SK-N-SH (cell line): ENCODE measurements at regions not wholly inside any gene's neighbourhood (a gene's known extent, or its start where the extent isn't known, plus 50 kb on each side); places are given as distances from the start of the nearest gene placed in this dataset.

ENCODE experiments used
- CTCF ChIA-PET: fragments of 300-600, 350-600 bp; formaldehyde crosslinking; extraction: SDS; loops from one replicate; lab custom pipeline; 2021; lab: Yijun Ruan, JAX
- POLR2A ChIA-PET: fragments of 350-600 bp; sonication (Branson Sonifier 250); formaldehyde crosslinking; extraction: SDS; loops from one replicate; lab custom pipeline; 2020; ENCODE audit warnings: antibody characterized with exemption, inconsistent platforms; lab: Yijun Ruan, JAX
- DNase-seq: peaks from one replicate; pipeline ENCODE4 v3.0.0; 2012
- H2AFZ ChIP-seq: fragments of 200-600 bp; sonication (generic); 2 replicates; pipeline ENCODE4 v1.8.1; 2016; ENCODE audit warnings: antibody characterized with exemption, mild to moderate bottlenecking, low read depth
- H3F3A ChIP-seq: fragments of 200-600 bp; sonication (generic); replicated peaks from 2 replicates; pipeline ENCODE3; 2016; ENCODE audit warnings: antibody characterized with exemption, mild to moderate bottlenecking; ENCODE audit not compliant: insufficient read depth
- H3K27ac ChIP-seq, 2 experiments: fragments of 200-500 bp in 1 of 2; fragments of 200-600 bp in 1 of 2; sonication (Bioruptor generic) in 1 of 2; sonication (generic), shearing (Covaris generic) in 1 of 2; 2 replicates each; pipeline versions ENCODE4 v1.5.1 to v1.6.1; 2014 to 2016; ENCODE audit warnings: low read depth in 2 of 2, inconsistent platforms in 1 of 2, low read length in 1 of 2, mild to moderate bottlenecking in 1 of 2, mixed read lengths in 1 of 2
- H3K27me3 ChIP-seq: fragments of 200-600 bp; sonication (generic), shearing (Covaris generic); 2 replicates; pipeline ENCODE4 v1.6.1; 2016; ENCODE audit warnings: mixed run types; ENCODE audit not compliant: insufficient read depth
- H3K36me3 ChIP-seq, 2 experiments: fragments of 200-500 bp in 1 of 2; fragments of 200-600 bp in 1 of 2; sonication (Bioruptor generic) in 1 of 2; sonication (generic) in 1 of 2; replicated peaks in 1 of 2; 2 replicates each; pipeline versions ENCODE3 to v1.5.1; 2014 to 2016; ENCODE audit warnings: low read length in 1 of 2, mild to moderate bottlenecking in 1 of 2; ENCODE audit not compliant: insufficient read depth in 2 of 2, control insufficient read depth in 1 of 2
- H3K4me1 ChIP-seq, 2 experiments: fragments of 200-500 bp in 1 of 2; fragments of 200-600 bp in 1 of 2; sonication (Bioruptor generic) in 1 of 2; sonication (generic), shearing (Covaris generic) in 1 of 2; 2 replicates each; pipeline versions ENCODE4 v1.5.1 to v1.6.1; 2014 to 2016; ENCODE audit warnings: low read depth in 1 of 2, low read length in 1 of 2, mixed run types in 1 of 2; ENCODE audit not compliant: insufficient read depth in 2 of 2, control insufficient read depth in 1 of 2
- H3K4me2 ChIP-seq: fragments of 200-600 bp; sonication (generic), shearing (Covaris generic); 2 replicates; pipeline ENCODE4 v1.6.1; 2017; ENCODE audit warnings: mixed run types
- H3K4me3 ChIP-seq, 2 experiments: fragments of 200-500 bp in 1 of 2; fragments of 200-600 bp in 1 of 2; sonication (Bioruptor generic) in 1 of 2; sonication (generic), shearing (Covaris generic) in 1 of 2; 2 replicates each; pipeline versions ENCODE4 v1.5.1 to v1.8.1; 2014 to 2016; ENCODE audit warnings: low read depth in 2 of 2, inconsistent platforms in 1 of 2, low read length in 1 of 2, mild to moderate bottlenecking in 1 of 2, mixed read lengths in 1 of 2, moderate library complexity in 1 of 2
- H3K79me2 ChIP-seq: fragments of 200-600 bp; sonication (generic); 2 replicates; pipeline ENCODE4 v1.8.1; 2017; ENCODE audit warnings: mild to moderate bottlenecking; ENCODE audit not compliant: insufficient read depth
- H3K9ac ChIP-seq: fragments of 200-600 bp; sonication (generic); 2 replicates; pipeline ENCODE4 v1.6.1; 2017; ENCODE audit warnings: mixed run types
- H3K9me2 ChIP-seq: fragments of 200-600 bp; sonication (generic); 2 replicates; pipeline ENCODE4 v1.6.1; 2017; ENCODE audit warnings: mixed run types
- H3K9me3 ChIP-seq: fragments of 200-600 bp; sonication (generic); 2 replicates; pipeline ENCODE4 v1.6.1; 2017; ENCODE audit warnings: mixed run types, mild to moderate bottlenecking, moderate library complexity
- H4K20me1 ChIP-seq: fragments of 200-600 bp; sonication (generic); 2 replicates; pipeline ENCODE4 v1.6.1; 2017; ENCODE audit warnings: mild to moderate bottlenecking, mixed run types; ENCODE audit not compliant: insufficient read depth
- CHD2 ChIP-seq: fragments of 150-350 bp; IDR thresholded peaks from 2 replicates; pipeline ENCODE4 v1.6.1; 2018; ENCODE audit warnings: low read length; ENCODE audit not compliant: partially characterized antibody
- FOSL2 ChIP-seq: IDR thresholded peaks from 2 replicates; pipeline ENCODE4 v1.4.0; 2012; ENCODE audit warnings: low read depth, mild to moderate bottlenecking, moderate library complexity, borderline replicate concordance
- FOXM1 ChIP-seq: IDR thresholded peaks from 2 replicates; pipeline ENCODE4 v1.4.0; 2012; ENCODE audit warnings: low read depth, mild to moderate bottlenecking
- GABPA ChIP-seq: IDR thresholded peaks from 2 replicates; pipeline ENCODE4 v1.4.0; 2012; ENCODE audit warnings: low read depth, mild to moderate bottlenecking
- GATA2 ChIP-seq: sonication (generic); formaldehyde crosslinking; IDR thresholded peaks from 2 replicates; pipeline ENCODE4 v1.5.0; 2020; ENCODE audit warnings: mild to moderate bottlenecking, missing genetic modification reagents
- JUND ChIP-seq: IDR thresholded peaks from 2 replicates; pipeline ENCODE4 v1.4.0; 2012
- MXI1 ChIP-seq: IDR thresholded peaks from 2 replicates; pipeline ENCODE4 v1.6.1; 2012; ENCODE audit warnings: mild to moderate bottlenecking, low read depth, low read length, improper control_type of control experiment
- NFIC ChIP-seq: IDR thresholded peaks from 2 replicates; pipeline ENCODE4 v1.4.0; 2012; ENCODE audit warnings: borderline replicate concordance
- NRF1 ChIP-seq: IDR thresholded peaks from 2 replicates; pipeline ENCODE4 v1.6.1; 2012; ENCODE audit warnings: low read depth, mild to moderate bottlenecking, low read length
- POLR2AphosphoS5 ChIP-seq: IDR thresholded peaks from 2 replicates; pipeline ENCODE4 v1.6.1; 2012; ENCODE audit warnings: low read depth, low read length
- RFX5 ChIP-seq: IDR thresholded peaks from 2 replicates; pipeline ENCODE4 v1.6.1; 2012; ENCODE audit warnings: mild to moderate bottlenecking, improper control_type of control experiment, low read length
- SIN3A ChIP-seq: IDR thresholded peaks from 2 replicates; pipeline ENCODE4 v1.6.1; 2012; ENCODE audit warnings: low read depth, mild to moderate bottlenecking, low read length, moderate library complexity, borderline replicate concordance
- SMC3 ChIP-seq: IDR thresholded peaks from 2 replicates; pipeline ENCODE4 v1.6.1; 2012; ENCODE audit warnings: low read depth, low read length, improper control_type of control experiment
- TCF12 ChIP-seq: IDR thresholded peaks from 2 replicates; pipeline ENCODE4 v1.4.0; 2012
- TEAD4 ChIP-seq: IDR thresholded peaks from 2 replicates; pipeline ENCODE4 v1.4.0; 2012; ENCODE audit warnings: mild to moderate bottlenecking, borderline replicate concordance; ENCODE audit not compliant: insufficient read depth
- YY1 ChIP-seq: IDR thresholded peaks from 2 replicates; pipeline ENCODE4 v1.4.0; 2012; ENCODE audit warnings: low read depth, mild to moderate bottlenecking
- WGBS: methylation state at CpG from one replicate; pipeline ENCODE4 v1.1.6; 2017; ENCODE audit warnings: low lambda C conversion rate; 5-methylcytosine and 5-hydroxymethylcytosine counted together
- TF ChIP-seq, protein P1 (sequence below): fragments of 150-350 bp; IDR thresholded peaks from 2 replicates; pipeline ENCODE4 v1.6.1; 2017; ENCODE audit warnings: antibody characterized with exemption, low read length, low read depth, borderline replicate concordance
- TF ChIP-seq, protein P2 (sequence below): IDR thresholded peaks from 2 replicates; pipeline ENCODE4 v1.4.0; 2012; ENCODE audit warnings: low read depth, borderline replicate concordance
- TF ChIP-seq, protein P3 (sequence below): IDR thresholded peaks from 2 replicates; pipeline ENCODE4; 2012

DNA sequence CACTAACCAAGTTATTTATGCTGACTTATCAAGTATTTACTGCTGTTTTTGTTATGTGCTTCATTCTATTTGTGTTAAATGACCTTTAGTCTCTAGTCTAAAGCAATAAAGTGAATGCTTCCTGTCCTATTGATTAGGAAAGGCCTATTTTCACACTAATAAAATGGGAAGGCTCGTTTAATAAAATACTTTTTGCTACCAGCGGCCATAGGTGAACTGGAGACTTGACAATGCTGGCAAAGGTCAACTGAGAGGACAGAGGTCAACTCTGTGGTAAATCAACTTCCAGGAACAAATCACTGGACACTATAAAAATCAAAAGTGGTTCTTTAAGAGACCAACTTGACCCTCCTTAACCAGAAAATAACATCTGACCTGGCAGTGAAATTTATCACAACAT lies 634.3 kb downstream of the ISL1 start:
- POLR2A ChIA-PET = no interaction called here
- Histone ChIP-seq H3K27ac (peak overlapping the region in 1 of 2 experiments; percentile 71; a peak in 2 of 4 replicates), H2AFZ (no peak overlapping the region), H3K4me1 (peaks cover 0 to 2% of the 10 kb centered on the region in 2 experiments; a peak in 2 of 4 replicates), H3K9me2 (no peaks in the 10 kb centered on the region), H3K9ac (no peak overlapping the region), H3F3A (no peaks in the 10 kb centered on the region), H4K20me1 (no peaks in the 10 kb centered on the region), H3K79me2 (no peaks in the 10 kb centered on the region), H3K9me3 (no peaks in the 10 kb centered on the region), H3K4me3 (no peak overlapping the region), H3K36me3 (no peaks in the 10 kb centered on the region), H3K4me2 (no peak overlapping the region), H3K27me3 (no peaks in the 10 kb centered on the region)
- CTCF ChIA-PET = interaction anchor here (0.8 kb wide), 1 partner anchor 10 kb away, joined by 5 read pairs; no protein-coding TSS in a partner anchor
- TF ChIP-seq SIN3A (no peak), RFX5 (no peak), NFIC (no peak), TEAD4 (no peak), GATA2 (CRISPR knock-in tag) (no peak), FOSL2 (no peak), NRF1 (no peak), POLR2AphosphoS5 (no peak), JUND (no peak), YY1 (no peak), SMC3 (no peak)
- TF ChIP-seq, protein P1, sequence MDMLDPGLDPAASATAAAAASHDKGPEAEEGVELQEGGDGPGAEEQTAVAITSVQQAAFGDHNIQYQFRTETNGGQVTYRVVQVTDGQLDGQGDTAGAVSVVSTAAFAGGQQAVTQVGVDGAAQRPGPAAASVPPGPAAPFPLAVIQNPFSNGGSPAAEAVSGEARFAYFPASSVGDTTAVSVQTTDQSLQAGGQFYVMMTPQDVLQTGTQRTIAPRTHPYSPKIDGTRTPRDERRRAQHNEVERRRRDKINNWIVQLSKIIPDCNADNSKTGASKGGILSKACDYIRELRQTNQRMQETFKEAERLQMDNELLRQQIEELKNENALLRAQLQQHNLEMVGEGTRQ = no peak
- TF ChIP-seq, protein P2, sequence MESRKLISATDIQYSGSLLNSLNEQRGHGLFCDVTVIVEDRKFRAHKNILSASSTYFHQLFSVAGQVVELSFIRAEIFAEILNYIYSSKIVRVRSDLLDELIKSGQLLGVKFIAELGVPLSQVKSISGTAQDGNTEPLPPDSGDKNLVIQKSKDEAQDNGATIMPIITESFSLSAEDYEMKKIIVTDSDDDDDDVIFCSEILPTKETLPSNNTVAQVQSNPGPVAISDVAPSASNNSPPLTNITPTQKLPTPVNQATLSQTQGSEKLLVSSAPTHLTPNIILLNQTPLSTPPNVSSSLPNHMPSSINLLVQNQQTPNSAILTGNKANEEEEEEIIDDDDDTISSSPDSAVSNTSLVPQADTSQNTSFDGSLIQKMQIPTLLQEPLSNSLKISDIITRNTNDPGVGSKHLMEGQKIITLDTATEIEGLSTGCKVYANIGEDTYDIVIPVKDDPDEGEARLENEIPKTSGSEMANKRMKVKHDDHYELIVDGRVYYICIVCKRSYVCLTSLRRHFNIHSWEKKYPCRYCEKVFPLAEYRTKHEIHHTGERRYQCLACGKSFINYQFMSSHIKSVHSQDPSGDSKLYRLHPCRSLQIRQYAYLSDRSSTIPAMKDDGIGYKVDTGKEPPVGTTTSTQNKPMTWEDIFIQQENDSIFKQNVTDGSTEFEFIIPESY = no peak
- WGBS = 57% methylated on average over 2 of the region's 2 CpGs
- DNase-seq = no peak

DNA sequence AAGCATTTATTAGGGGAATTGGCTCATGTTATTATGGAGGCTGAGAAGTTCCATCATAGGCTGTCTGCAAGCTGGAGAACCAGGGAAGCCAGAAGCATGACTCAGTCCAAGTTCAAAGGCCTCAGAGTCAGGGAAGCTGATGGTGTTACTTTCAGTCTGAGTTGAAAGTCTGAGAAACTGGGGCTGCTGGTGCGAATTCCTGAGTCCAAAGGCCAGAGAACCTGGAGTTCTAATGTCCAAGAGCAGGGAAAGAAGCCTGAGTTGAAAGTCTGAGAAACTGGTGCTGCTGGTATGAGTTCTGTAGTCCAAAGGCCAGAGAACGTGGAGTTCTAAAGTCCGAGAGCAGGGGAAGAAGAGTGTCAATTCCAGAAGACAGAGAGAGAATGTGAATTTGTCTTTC lies 641.1 kb downstream of the ISL1 start:
- no peaks in the 10 kb centered on the region for H3K27me3 ChIP-seq
- H3K4me3 ChIP-seq = no peak overlapping the region
- DNase-seq = no peak
- no peaks in the 10 kb centered on the region for H4K20me1 ChIP-seq
- H2AFZ ChIP-seq = no peak overlapping the region
- WGBS = 44% methylated on average over 3 of the region's 3 CpGs
- ChIA-PET CTCF (interaction anchor here (1.3 kb wide), 1 partner anchor 17 kb away, joined by 3 read pairs; no protein-coding TSS in a partner anchor), POLR2A (no interaction called here)
- H3K79me2 ChIP-seq = no peaks in the 10 kb centered on the region
- H3K36me3 ChIP-seq = no peaks in the 10 kb centered on the region
- H3K9me3 ChIP-seq = no peaks in the 10 kb centered on the region
- H3K27ac ChIP-seq = no peak overlapping the region
- no peaks in the 10 kb centered on the region for H3K4me1 ChIP-seq
- no peaks in the 10 kb centered on the region for H3F3A ChIP-seq
- H3K9ac ChIP-seq = no peak overlapping the region
- TF ChIP-seq SIN3A = no peak
- TF ChIP-seq RFX5 = no peak
- TF ChIP-seq SMC3 = no peak
- TF ChIP-seq, protein P1 = no peak
- no peak for TF ChIP-seq GATA2 (CRISPR knock-in tag)
- TF ChIP-seq GABPA = no peak
- TF ChIP-seq MXI1 = no peak
- no peak for TF ChIP-seq TCF12
- no peak for TF ChIP-seq FOXM1
- TF ChIP-seq FOSL2 = no peak
- TF ChIP-seq, protein P3, sequence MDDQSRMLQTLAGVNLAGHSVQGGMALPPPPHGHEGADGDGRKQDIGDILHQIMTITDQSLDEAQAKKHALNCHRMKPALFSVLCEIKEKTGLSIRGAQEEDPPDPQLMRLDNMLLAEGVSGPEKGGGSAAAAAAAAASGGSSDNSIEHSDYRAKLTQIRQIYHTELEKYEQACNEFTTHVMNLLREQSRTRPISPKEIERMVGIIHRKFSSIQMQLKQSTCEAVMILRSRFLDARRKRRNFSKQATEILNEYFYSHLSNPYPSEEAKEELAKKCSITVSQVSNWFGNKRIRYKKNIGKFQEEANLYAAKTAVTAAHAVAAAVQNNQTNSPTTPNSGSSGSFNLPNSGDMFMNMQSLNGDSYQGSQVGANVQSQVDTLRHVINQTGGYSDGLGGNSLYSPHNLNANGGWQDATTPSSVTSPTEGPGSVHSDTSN = no peak
- no peak for TF ChIP-seq YY1
- TF ChIP-seq NRF1 = no peak
- TF ChIP-seq, protein P2 = no peak
- TF ChIP-seq CHD2 = no peak
- H3K9me2 ChIP-seq = no peaks in the 10 kb centered on the region
- no peak overlapping the region for H3K4me2 ChIP-seq
